ENCODE measurements at regions not wholly inside any gene's neighbourhood (a gene's known extent, or its start where the extent isn't known, plus 50 kb on each side); places are given as distances from the start of the nearest gene placed in this dataset.

DNA sequence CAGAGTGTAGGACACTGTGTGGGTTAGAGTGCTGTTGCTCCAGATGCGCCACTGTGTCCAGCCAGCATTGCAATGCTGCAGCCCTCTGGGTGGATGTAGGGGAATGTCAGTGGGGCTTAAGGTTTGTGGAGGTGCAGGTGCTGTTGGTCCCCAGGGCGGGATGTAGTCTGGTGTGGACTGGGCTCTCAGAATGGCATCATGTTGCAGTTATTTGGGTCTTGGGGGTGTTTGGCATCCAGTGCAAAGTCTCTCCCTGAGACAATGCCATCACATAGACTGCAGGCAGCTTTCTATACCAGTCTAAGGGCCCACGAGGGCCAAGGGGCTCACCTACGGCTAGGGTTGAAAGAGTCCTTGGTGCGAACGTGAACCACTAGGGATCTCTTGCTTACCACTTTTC, 275.3 kb downstream of the SOX11 start:
- Histone ChIP-seq H2AFZ (no peak overlapping the region), H3K27me3 (ENCODE audit: insufficient read depth, low read depth) (0 out of 2 replicates have a peak, but pooled peaks cover 2% of the 10 kb centered on the region), H3K36me3 (ENCODE audit: low read depth) (no peaks in the 10 kb centered on the region), H3K4me1 (replicated peaks; ENCODE audit: insufficient read depth) (no peaks in the 10 kb centered on the region), H3K27ac (no peak overlapping the region), H3K4me2 (no peak overlapping the region), H3K9me2 (ENCODE audit: insufficient read depth) (no peaks in the 10 kb centered on the region), H3K79me2 (ENCODE audit: low read depth) (no peaks in the 10 kb centered on the region), H3K9me3 (ENCODE audit: insufficient read depth, low read depth) (no peaks in the 10 kb centered on the region), H4K20me1 (ENCODE audit: insufficient read depth) (no peaks in the 10 kb centered on the region), H3K4me3 (no peak overlapping the region), H3F3A (ENCODE audit: insufficient read depth, low read depth) (no peaks in the 10 kb centered on the region)
- DNase-seq = no peak
- ChIA-PET POLR2A (ENCODE audit: unreplicated experiment) (no interaction called here), CTCF (no interaction called here)
- BruUV-seq (replicated peaks) = no TSS peak
- intact Hi-C loops (cut with micrococcal nuclease; ENCODE audit: unreplicated experiment) = no loop called here
- TF ChIP-seq CTCF (conservative IDR thresholded peaks at IDR 0.05) (no peak), EZH2 (IDR thresholded peaks at IDR 0.05; ENCODE audit: low read depth) (no peak)

GRCh38 chr2:5969303-5969702, 277.1 kb downstream of the SOX11 start:
- intact Hi-C loops (cut with micrococcal nuclease; ENCODE audit: unreplicated experiment) = no loop called here
- POLR2A ChIA-PET (ENCODE audit: unreplicated experiment) = no interaction called here
- H3K9me2 ChIP-seq (ENCODE audit: insufficient read depth) = no peaks in the 10 kb centered on the region
- H3K36me3 ChIP-seq (ENCODE audit: low read depth) = no peaks in the 10 kb centered on the region
- no peak for DNase-seq
- BruUV-seq (replicated peaks) = no TSS peak
- CTCF ChIA-PET = no interaction called here
- H3K27ac ChIP-seq = no peak overlapping the region
- no peak for TF ChIP-seq EZH2 (IDR thresholded peaks at IDR 0.05; ENCODE audit: low read depth)
- no peak for TF ChIP-seq CTCF (conservative IDR thresholded peaks at IDR 0.05)
- H3K79me2 ChIP-seq (ENCODE audit: low read depth) = no peaks in the 10 kb centered on the region
- H3K9me3 ChIP-seq (ENCODE audit: insufficient read depth, low read depth) = no peaks in the 10 kb centered on the region
- no peaks in the 10 kb centered on the region for H3F3A ChIP-seq (ENCODE audit: insufficient read depth, low read depth)
- H3K4me2 ChIP-seq = no peak overlapping the region
- no peak overlapping the region for H3K4me3 ChIP-seq
- H4K20me1 ChIP-seq (ENCODE audit: insufficient read depth) = no peaks in the 10 kb centered on the region
- H3K27me3 ChIP-seq (ENCODE audit: insufficient read depth, low read depth) = peaks cover 20% of the 10 kb centered on the region; the same call in 1 of the 2 replicates
- H3K4me1 ChIP-seq (replicated peaks; ENCODE audit: insufficient read depth) = no peaks in the 10 kb centered on the region
- no peak overlapping the region for H2AFZ ChIP-seq

GRCh38 chr2:5970347-5970746, 278.2 kb downstream of the SOX11 start:
- H3K9me3 ChIP-seq (ENCODE audit: insufficient read depth, low read depth) = no peaks in the 10 kb centered on the region
- no peak overlapping the region for H3K4me2 ChIP-seq
- intact Hi-C loops (cut with micrococcal nuclease; ENCODE audit: unreplicated experiment) = no loop called here
- H3K79me2 ChIP-seq (ENCODE audit: low read depth) = no peaks in the 10 kb centered on the region
- BruUV-seq (replicated peaks) = no TSS peak
- no peaks in the 10 kb centered on the region for H3K9me2 ChIP-seq (ENCODE audit: insufficient read depth)
- POLR2A ChIA-PET (ENCODE audit: unreplicated experiment) = no interaction called here
- TF ChIP-seq EZH2 (IDR thresholded peaks at IDR 0.05; ENCODE audit: low read depth) = no peak
- TF ChIP-seq CTCF (conservative IDR thresholded peaks at IDR 0.05) = no peak
- no peaks in the 10 kb centered on the region for H3F3A ChIP-seq (ENCODE audit: insufficient read depth, low read depth)
- no peaks in the 10 kb centered on the region for H3K4me1 ChIP-seq (replicated peaks; ENCODE audit: insufficient read depth)
- H2AFZ ChIP-seq = no peak overlapping the region
- DNase-seq = no peak
- no peaks in the 10 kb centered on the region for H3K36me3 ChIP-seq (ENCODE audit: low read depth)
- no peaks in the 10 kb centered on the region for H4K20me1 ChIP-seq (ENCODE audit: insufficient read depth)
- peaks cover 30% of the 10 kb centered on the region for H3K27me3 ChIP-seq (ENCODE audit: insufficient read depth, low read depth)
- CTCF ChIA-PET = no interaction called here
- H3K27ac ChIP-seq = no peak overlapping the region
- no peak overlapping the region for H3K4me3 ChIP-seq

Measured in PC-9 (cell line).